H54 (cell line): ENCODE measurements at regions not wholly inside any gene's neighbourhood (a gene's known extent, or its start where the extent isn't known, plus 50 kb on each side); places are given as distances from the start of the nearest gene placed in this dataset.
"Not testable (repeated sequence)": the region's sequence is repeated elsewhere in the genome, so short reads cannot be mapped to it uniquely, and the experiment has no call there.

Experiments used
- DNase-seq: peaks from one replicate; pipeline ENCODE4 v3.0.0; 2011; ENCODE audit warnings: low spot score, mixed read lengths; ENCODE audit not compliant: insufficient read length
- FAIRE-seq: peaks from 3 replicates; lab custom pipeline; 2011; peaks lifted over from hg19 to GRCh38; lab: Jason Lieb, UNC
- POLR2A ChIP-seq: IDR thresholded peaks from 2 replicates; pipeline ENCODE4 v1.6.1; 2011; ENCODE audit warnings: low read depth, mild to moderate bottlenecking, low read length

- no peak for TF ChIP-seq POLR2A
- FAIRE-seq (no peak), DNase-seq (no peak)
These were observed 59.2 kb upstream of the PELI2 start for GRCh38 chr14:56059054-56059453.

GRCh38 chr14:56061051-56061450 lies 57.2 kb upstream of the PELI2 start:
- FAIRE-seq (no peak), DNase-seq (no peak)
- TF ChIP-seq POLR2A, result no peak

- TF ChIP-seq POLR2A, result no peak
- DNase-seq, result no peak
- FAIRE-seq, result no peak
These were observed 55.1 kb upstream of the PELI2 start for GRCh38 chr14:56063131-56063530.

- DNase-seq (no peak), FAIRE-seq (no peak)
- no peak for TF ChIP-seq POLR2A
These were observed 53.7 kb upstream of the PELI2 start for GRCh38 chr14:56064513-56064912.

- not testable (repeated sequence) for FAIRE-seq, DNase-seq
These were observed 53.0 kb upstream of the PELI2 start for GRCh38 chr14:56065199-56065598.

- FAIRE-seq, result no peak
- no peak for TF ChIP-seq POLR2A
- no peak for DNase-seq
These were observed 52.5 kb upstream of the PELI2 start for GRCh38 chr14:56065621-56066290.
